ENCODE measurements at regions not wholly inside any gene's neighbourhood (a gene's known extent, or its start where the extent isn't known, plus 50 kb on each side); places are given as distances from the start of the nearest gene placed in this dataset.

DNA sequence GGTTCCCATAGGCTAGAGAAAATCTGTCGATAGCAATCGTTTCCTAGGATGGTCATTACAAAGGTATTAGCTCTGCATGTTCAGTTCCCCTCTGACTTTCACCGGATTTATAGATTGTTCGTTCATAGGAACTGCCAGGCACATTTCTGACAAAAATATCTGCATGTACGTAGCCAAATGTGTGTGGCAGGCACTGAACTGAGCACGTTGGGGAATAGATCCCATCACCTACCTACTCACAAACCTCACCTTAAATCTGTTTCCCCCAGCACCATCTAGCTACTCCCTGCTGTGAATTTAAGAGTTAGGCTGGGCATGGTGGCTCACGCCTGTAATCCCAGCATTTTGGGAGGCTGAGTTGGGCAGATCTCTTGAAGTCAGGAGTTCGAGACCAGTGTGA is 64.5 kb upstream of the TANC2 start:
- no peaks in the 10 kb centered on the region for H3K36me3 Mint-ChIP-seq (ENCODE audit: insufficient read depth, unreplicated experiment)
- H3K4me3 Mint-ChIP-seq (ENCODE audit: unreplicated experiment), result no peak overlapping the region
- ChIA-PET CTCF (interaction anchor here (0.8 kb wide), 1 partner anchor 30 kb away, joined by 3 read pairs; no protein-coding TSS in a partner anchor), POLR2A (interaction anchor here (0.6 kb wide), 1 partner anchor 199 kb away, joined by 3 read pairs; no protein-coding TSS in a partner anchor)
- H3K27ac Mint-ChIP-seq (ENCODE audit: low read depth, unreplicated experiment), result no peak overlapping the region
- no peak for DNase-seq (ENCODE audit: unreplicated experiment)
- BruUV-seq (replicated peaks), result no TSS peak
- TF ChIP-seq, protein P1, sequence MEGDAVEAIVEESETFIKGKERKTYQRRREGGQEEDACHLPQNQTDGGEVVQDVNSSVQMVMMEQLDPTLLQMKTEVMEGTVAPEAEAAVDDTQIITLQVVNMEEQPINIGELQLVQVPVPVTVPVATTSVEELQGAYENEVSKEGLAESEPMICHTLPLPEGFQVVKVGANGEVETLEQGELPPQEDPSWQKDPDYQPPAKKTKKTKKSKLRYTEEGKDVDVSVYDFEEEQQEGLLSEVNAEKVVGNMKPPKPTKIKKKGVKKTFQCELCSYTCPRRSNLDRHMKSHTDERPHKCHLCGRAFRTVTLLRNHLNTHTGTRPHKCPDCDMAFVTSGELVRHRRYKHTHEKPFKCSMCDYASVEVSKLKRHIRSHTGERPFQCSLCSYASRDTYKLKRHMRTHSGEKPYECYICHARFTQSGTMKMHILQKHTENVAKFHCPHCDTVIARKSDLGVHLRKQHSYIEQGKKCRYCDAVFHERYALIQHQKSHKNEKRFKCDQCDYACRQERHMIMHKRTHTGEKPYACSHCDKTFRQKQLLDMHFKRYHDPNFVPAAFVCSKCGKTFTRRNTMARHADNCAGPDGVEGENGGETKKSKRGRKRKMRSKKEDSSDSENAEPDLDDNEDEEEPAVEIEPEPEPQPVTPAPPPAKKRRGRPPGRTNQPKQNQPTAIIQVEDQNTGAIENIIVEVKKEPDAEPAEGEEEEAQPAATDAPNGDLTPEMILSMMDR (IDR thresholded peaks at IDR 0.05; ENCODE audit: unreplicated experiment), result no peak
- H3K9me3 Mint-ChIP-seq (ENCODE audit: unreplicated experiment), result no peaks in the 10 kb centered on the region
- intact Hi-C loops (cut with micrococcal nuclease), result no loop called here
- H3K4me1 Mint-ChIP-seq (ENCODE audit: insufficient read depth, unreplicated experiment), result peaks cover 7% of the 10 kb centered on the region
- no peaks in the 10 kb centered on the region for H3K27me3 Mint-ChIP-seq (ENCODE audit: insufficient read depth, unreplicated experiment)

DNA sequence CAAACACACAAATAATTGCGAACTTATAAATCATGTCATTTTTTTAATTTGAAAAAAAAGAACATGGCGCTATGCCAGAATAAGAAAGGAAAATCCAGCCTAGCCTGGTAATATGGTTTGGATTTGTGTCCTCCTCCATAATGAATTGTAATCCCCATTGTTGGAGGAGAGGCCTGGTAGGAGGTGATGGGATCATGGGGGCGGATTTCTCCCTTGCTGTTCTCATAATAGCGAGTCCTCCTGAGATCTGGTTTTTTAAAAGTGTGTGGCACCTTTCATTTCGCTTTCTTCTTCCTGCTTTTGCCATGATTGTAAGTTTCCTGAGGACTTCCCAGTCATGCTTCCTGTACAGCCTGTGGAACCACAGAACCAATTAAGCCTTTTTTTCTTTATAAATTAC is 65.9 kb upstream of the TANC2 start:
- no peaks in the 10 kb centered on the region for H3K9me3 Mint-ChIP-seq (ENCODE audit: unreplicated experiment)
- no peak overlapping the region for H3K4me3 Mint-ChIP-seq (ENCODE audit: unreplicated experiment)
- H3K36me3 Mint-ChIP-seq (ENCODE audit: insufficient read depth, unreplicated experiment), result no peaks in the 10 kb centered on the region
- H3K27ac Mint-ChIP-seq (ENCODE audit: low read depth, unreplicated experiment), result no peak overlapping the region
- TF ChIP-seq, protein P1 (IDR thresholded peaks at IDR 0.05; ENCODE audit: unreplicated experiment), result no peak
- peaks cover 7% of the 10 kb centered on the region for H3K4me1 Mint-ChIP-seq (ENCODE audit: insufficient read depth, unreplicated experiment)
- DNase-seq (ENCODE audit: unreplicated experiment), result no peak
- POLR2A ChIA-PET, result no interaction called here
- H3K27me3 Mint-ChIP-seq (ENCODE audit: insufficient read depth, unreplicated experiment), result no peaks in the 10 kb centered on the region
- intact Hi-C loops (cut with micrococcal nuclease), result no loop called here
- no TSS peak for BruUV-seq (replicated peaks)
- CTCF ChIA-PET, result no interaction called here

DNA sequence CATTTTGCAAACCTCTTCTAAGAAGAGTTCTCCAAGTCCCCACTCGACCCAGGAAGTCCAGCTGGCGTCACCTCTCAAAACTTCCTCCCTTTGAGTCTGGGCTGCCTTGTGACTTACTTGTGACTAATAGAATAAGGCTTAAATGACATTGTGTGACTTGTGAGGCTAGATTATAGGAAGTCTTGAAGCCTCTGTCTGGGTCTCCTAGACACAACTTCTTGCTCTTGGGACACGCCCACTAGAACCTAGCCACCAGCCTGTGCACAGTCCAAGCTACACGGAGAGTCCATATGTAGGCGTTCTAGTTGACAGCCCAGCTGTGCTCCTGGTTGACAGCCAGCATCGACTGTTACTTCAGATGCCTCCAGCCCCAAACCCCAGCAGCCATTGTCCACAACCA is 66.7 kb upstream of the TANC2 start:
- Mint-ChIP-seq H3K27ac (ENCODE audit: low read depth, unreplicated experiment) (no peak overlapping the region), H3K27me3 (ENCODE audit: insufficient read depth, unreplicated experiment) (no peaks in the 10 kb centered on the region), H3K4me3 (ENCODE audit: unreplicated experiment) (no peak overlapping the region), H3K9me3 (ENCODE audit: unreplicated experiment) (no peaks in the 10 kb centered on the region), H3K4me1 (ENCODE audit: insufficient read depth, unreplicated experiment) (peaks cover 7% of the 10 kb centered on the region), H3K36me3 (ENCODE audit: insufficient read depth, unreplicated experiment) (no peaks in the 10 kb centered on the region)
- intact Hi-C loops (cut with micrococcal nuclease), result no loop called here
- DNase-seq (ENCODE audit: unreplicated experiment), result no peak
- TF ChIP-seq, protein P1 (IDR thresholded peaks at IDR 0.05; ENCODE audit: unreplicated experiment), result no peak
- CTCF ChIA-PET, result interaction anchor here (1.0 kb wide), 1 partner anchor 79 kb away, joined by 3 read pairs; no protein-coding TSS in a partner anchor
- BruUV-seq (replicated peaks), result no TSS peak
- POLR2A ChIA-PET, result interaction anchor here (1.6 kb wide), 1 partner anchor 29 kb away, joined by 3 read pairs; no protein-coding TSS in a partner anchor

DNA sequence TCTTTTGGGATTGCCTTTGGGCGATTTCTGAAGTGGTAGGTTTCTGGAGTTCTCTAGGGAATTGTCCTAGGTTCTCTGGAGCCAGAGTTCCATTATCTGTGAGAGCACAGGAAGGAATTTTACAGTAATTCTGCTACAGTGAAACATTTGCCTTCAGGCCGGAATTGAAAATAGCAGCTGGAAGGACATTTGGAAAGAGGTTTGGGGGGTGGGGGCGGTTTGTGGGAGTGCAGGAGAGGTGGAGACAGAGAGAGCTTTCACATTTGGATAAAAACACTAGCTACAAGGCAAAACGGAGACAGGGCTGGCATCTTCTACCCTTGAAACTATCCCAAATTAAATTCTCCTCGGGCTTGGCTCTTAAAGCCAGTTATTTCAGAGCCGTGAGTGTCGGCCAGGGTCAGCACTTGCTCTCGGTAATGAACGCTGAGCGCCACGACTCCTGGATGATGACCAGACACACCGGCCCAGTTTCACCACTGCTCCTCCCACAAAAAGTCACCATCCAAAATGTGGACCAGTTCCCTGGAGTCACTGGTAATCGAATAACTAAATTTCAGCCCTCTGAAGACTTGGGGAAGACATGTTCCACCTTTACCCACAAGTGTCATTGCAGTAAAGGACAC is 67.7 kb upstream of the TANC2 start:
- TF ChIP-seq, protein P1 (IDR thresholded peaks at IDR 0.05; ENCODE audit: unreplicated experiment), result no peak
- no peak overlapping the region for H3K27ac Mint-ChIP-seq (ENCODE audit: low read depth, unreplicated experiment)
- ChIA-PET CTCF (interaction anchor here (1.0 kb wide), 1 partner anchor 78 kb away, joined by 3 read pairs; no protein-coding TSS in a partner anchor), POLR2A (interaction anchor here (1.6 kb wide), 1 partner anchor 30 kb away, joined by 3 read pairs; no protein-coding TSS in a partner anchor)
- H3K9me3 Mint-ChIP-seq (ENCODE audit: unreplicated experiment), result no peaks in the 10 kb centered on the region
- BruUV-seq (replicated peaks), result no TSS peak
- H3K36me3 Mint-ChIP-seq (ENCODE audit: insufficient read depth, unreplicated experiment), result no peaks in the 10 kb centered on the region
- H3K4me3 Mint-ChIP-seq (ENCODE audit: unreplicated experiment), result no peak overlapping the region
- intact Hi-C loops (cut with micrococcal nuclease), result no loop called here
- H3K27me3 Mint-ChIP-seq (ENCODE audit: insufficient read depth, unreplicated experiment), result no peaks in the 10 kb centered on the region
- DNase-seq (ENCODE audit: unreplicated experiment), result no peak
- peaks cover 7% of the 10 kb centered on the region for H3K4me1 Mint-ChIP-seq (ENCODE audit: insufficient read depth, unreplicated experiment)

Data from MCF 10A (cell line).